ENCODE measurements at regions not wholly inside any gene's neighbourhood (a gene's known extent, or its start where the extent isn't known, plus 50 kb on each side); places are given as distances from the start of the nearest gene placed in this dataset.

GRCh38 chrX:36804066-36804465 lies 204.1 kb upstream of the FAM47C start:
- Mint-ChIP-seq H3K27ac (no peak overlapping the region), H3K27me3 (no peaks in the 10 kb centered on the region), H3K9me3 (ENCODE audit: insufficient read depth) (no peaks in the 10 kb centered on the region), H3K4me1 (no peaks in the 10 kb centered on the region), H3K4me3 (no peak overlapping the region)
- no peak overlapping the region for H2AFZ ChIP-seq (ENCODE audit: insufficient read depth, low read depth, low read length, poor library complexity, severe bottlenecking)
- DNase-seq = no peak
- intact Hi-C loops (cut with micrococcal nuclease) = no loop called here
- H3K27me3 ChIP-seq (replicated peaks in 1 of 4; ENCODE audit: control extremely low read depth in 1 of 4, control insufficient read depth in 3 of 4, insufficient read depth in 4 of 4, low read length in 3 of 4) = no peaks in the 10 kb centered on the region
- H3K9me3 ChIP-seq (ENCODE audit: control extremely low read depth in 1 of 3, control insufficient read depth in 2 of 3, insufficient read depth in 1 of 3, low read length in 2 of 3) = no peaks in the 10 kb centered on the region
- H3K4me3 ChIP-seq (ENCODE audit: control extremely low read depth in 1 of 5, extremely low read depth in 1 of 5, insufficient read depth in 1 of 5, low read depth in 2 of 5, low read length in 4 of 5) = no peak overlapping the region
- no peaks in the 10 kb centered on the region for H3K79me2 ChIP-seq (ENCODE audit: control insufficient read depth, insufficient read depth, low read length)
- no peaks in the 10 kb centered on the region for H3K36me3 ChIP-seq (replicated peaks in 1 of 2; ENCODE audit: control extremely low read depth in 1 of 2, control insufficient read depth in 1 of 2, extremely low read depth in 1 of 2, insufficient read depth in 2 of 2, low read length in 1 of 2)
- no peaks in the 10 kb centered on the region for H4K20me1 ChIP-seq (ENCODE audit: control insufficient read depth, insufficient read depth, low read length, poor library complexity, severe bottlenecking)
- ATAC-seq (ENCODE audit: low read depth) = no peak
- H3K9ac ChIP-seq (ENCODE audit: low read length) = no peak overlapping the region
- TF ChIP-seq EZH2 (IDR thresholded peaks at IDR 0.05; ENCODE audit: borderline replicate concordance, insufficient read depth, low read depth, low read length, poor library complexity, severe bottlenecking) (no peak), CTCF (IDR thresholded peaks at IDR 0.05) (no peak)
- no peak overlapping the region for H3K27ac ChIP-seq (ENCODE audit: low read length in 2 of 2)
- no CpG with 5 or more reads among the region's 6 CpGs for WGBS (ENCODE audit: insufficient coverage)
- ChIA-PET POLR2A (no interaction called here), CTCF (no interaction called here)
- no peak overlapping the region for H3K4me2 ChIP-seq (replicated peaks; ENCODE audit: low read depth, low read length, poor library complexity, severe bottlenecking)
- no peaks in the 10 kb centered on the region for H3K4me1 ChIP-seq (ENCODE audit: control insufficient read depth in 2 of 2, insufficient read depth in 2 of 2, low read length in 2 of 2)

GRCh38 chrX:36844857-36845256 lies 163.3 kb upstream of the FAM47C start:
- Histone ChIP-seq H3K79me2 (ENCODE audit: control insufficient read depth, insufficient read depth, low read length) (no peaks in the 10 kb centered on the region), H3K36me3 (replicated peaks in 1 of 2; ENCODE audit: control extremely low read depth in 1 of 2, control insufficient read depth in 1 of 2, extremely low read depth in 1 of 2, insufficient read depth in 2 of 2, low read length in 1 of 2) (no peaks in the 10 kb centered on the region), H4K20me1 (ENCODE audit: control insufficient read depth, insufficient read depth, low read length, poor library complexity, severe bottlenecking) (no peaks in the 10 kb centered on the region), H3K9me3 (ENCODE audit: control extremely low read depth in 1 of 3, control insufficient read depth in 2 of 3, insufficient read depth in 1 of 3, low read length in 2 of 3) (no peaks in the 10 kb centered on the region), H2AFZ (ENCODE audit: insufficient read depth, low read depth, low read length, poor library complexity, severe bottlenecking) (no peak overlapping the region), H3K4me2 (replicated peaks; ENCODE audit: low read depth, low read length, poor library complexity, severe bottlenecking) (no peak overlapping the region), H3K4me3 (ENCODE audit: control extremely low read depth in 1 of 5, extremely low read depth in 1 of 5, insufficient read depth in 1 of 5, low read depth in 2 of 5, low read length in 4 of 5) (no peak overlapping the region), H3K27ac (ENCODE audit: low read length in 2 of 2) (no peak overlapping the region), H3K9ac (ENCODE audit: low read length) (no peak overlapping the region), H3K4me1 (ENCODE audit: control insufficient read depth in 2 of 2, insufficient read depth in 2 of 2, low read length in 2 of 2) (no peaks in the 10 kb centered on the region), H3K27me3 (replicated peaks in 1 of 4; ENCODE audit: control extremely low read depth in 1 of 4, control insufficient read depth in 3 of 4, insufficient read depth in 4 of 4, low read length in 3 of 4) (no peaks in the 10 kb centered on the region)
- Mint-ChIP-seq H3K9me3 (ENCODE audit: insufficient read depth) (no peaks in the 10 kb centered on the region), H3K4me1 (no peaks in the 10 kb centered on the region), H3K27me3 (no peaks in the 10 kb centered on the region), H3K27ac (no peak overlapping the region), H3K4me3 (no peak overlapping the region)
- ATAC-seq (ENCODE audit: low read depth) = no peak
- CTCF ChIA-PET = no interaction called here
- intact Hi-C loops (cut with micrococcal nuclease) = no loop called here
- POLR2A ChIA-PET = no interaction called here
- no CpG with 5 or more reads among the region's 3 CpGs for WGBS (ENCODE audit: insufficient coverage)
- no peak for TF ChIP-seq CTCF (IDR thresholded peaks at IDR 0.05)
- TF ChIP-seq EZH2 (IDR thresholded peaks at IDR 0.05; ENCODE audit: borderline replicate concordance, insufficient read depth, low read depth, low read length, poor library complexity, severe bottlenecking) = no peak
- DNase-seq = no peak

Measured in B cell (primary cell).